Muscle of leg (tissue), 3 donors: ENCODE measurements at regions not wholly inside any gene's neighbourhood (a gene's known extent, or its start where the extent isn't known, plus 50 kb on each side); places are given as distances from the start of the nearest gene placed in this dataset.
"Not testable (repeated sequence)": the region's sequence is repeated elsewhere in the genome, so short reads cannot be mapped to it uniquely, and the experiment has no call there.

Source experiments
- DNase-seq: peaks from one replicate; pipeline ENCODE4 v3.0.0; 2013
- H3K27ac ChIP-seq: one replicate; pipeline ENCODE4 v1.5.1; 2013; ENCODE audit warnings: mild to moderate bottlenecking, low read length, control low read depth
- H3K27me3 ChIP-seq: one replicate; pipeline ENCODE4 v1.6.1; 2013; ENCODE audit warnings: low read length; ENCODE audit not compliant: control insufficient read depth, insufficient read depth
- H3K36me3 ChIP-seq: one replicate; pipeline ENCODE4 v1.6.1; 2013; ENCODE audit warnings: low read length; ENCODE audit not compliant: control insufficient read depth, insufficient read depth
- H3K4me1 ChIP-seq: one replicate; pipeline ENCODE4 v1.6.1; 2013; ENCODE audit warnings: low read length; ENCODE audit not compliant: control insufficient read depth, insufficient read depth
- H3K4me3 ChIP-seq: one replicate; pipeline ENCODE4 v1.5.1; 2013; ENCODE audit warnings: low read length, control low read depth
- H3K9me3 ChIP-seq: replicated peaks from 2 replicates; pipeline ENCODE4 v1.6.1; 2013; ENCODE audit warnings: low read depth, low read length; ENCODE audit not compliant: control insufficient read depth
- WGBS: methylation state at CpG from one replicate; pipeline ENCODE4 v1.1.5; 2013; ENCODE audit warnings: missing lambda C conversion rate; ENCODE audit not compliant: insufficient coverage; 5-methylcytosine and 5-hydroxymethylcytosine counted together

DNA sequence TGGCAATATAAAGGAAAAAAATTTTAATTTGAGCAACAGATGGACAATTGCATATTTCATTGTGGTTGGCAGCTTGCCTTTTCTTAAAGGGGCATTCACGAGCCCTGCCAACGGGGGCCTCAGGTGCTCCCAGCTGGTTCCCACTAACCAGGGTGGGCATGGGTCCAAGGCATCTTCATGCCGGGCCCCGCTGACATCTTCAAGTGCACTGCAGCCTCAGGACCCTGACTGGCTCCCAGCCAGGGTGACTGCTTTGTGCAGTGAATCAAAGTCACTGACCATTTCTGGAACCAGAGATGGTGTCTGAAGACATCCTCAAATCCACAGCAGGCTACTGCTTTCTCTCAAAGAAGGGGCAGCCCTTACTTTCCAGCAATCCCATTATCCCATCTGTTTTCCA, 275.2 kb upstream of the MGMT start:
- Histone ChIP-seq H3K9me3 (peaks cover 6% of the 10 kb centered on the region), H3K27ac (peak overlapping the region; percentile 83), H3K4me3 (no peak overlapping the region), H3K27me3 (no peaks in the 10 kb centered on the region), H3K36me3 (no peaks in the 10 kb centered on the region), H3K4me1 (peaks cover 24% of the 10 kb centered on the region)
- 16% methylated on average over 4 of the region's 4 CpGs for WGBS
- peak; percentile 66 for DNase-seq

DNA sequence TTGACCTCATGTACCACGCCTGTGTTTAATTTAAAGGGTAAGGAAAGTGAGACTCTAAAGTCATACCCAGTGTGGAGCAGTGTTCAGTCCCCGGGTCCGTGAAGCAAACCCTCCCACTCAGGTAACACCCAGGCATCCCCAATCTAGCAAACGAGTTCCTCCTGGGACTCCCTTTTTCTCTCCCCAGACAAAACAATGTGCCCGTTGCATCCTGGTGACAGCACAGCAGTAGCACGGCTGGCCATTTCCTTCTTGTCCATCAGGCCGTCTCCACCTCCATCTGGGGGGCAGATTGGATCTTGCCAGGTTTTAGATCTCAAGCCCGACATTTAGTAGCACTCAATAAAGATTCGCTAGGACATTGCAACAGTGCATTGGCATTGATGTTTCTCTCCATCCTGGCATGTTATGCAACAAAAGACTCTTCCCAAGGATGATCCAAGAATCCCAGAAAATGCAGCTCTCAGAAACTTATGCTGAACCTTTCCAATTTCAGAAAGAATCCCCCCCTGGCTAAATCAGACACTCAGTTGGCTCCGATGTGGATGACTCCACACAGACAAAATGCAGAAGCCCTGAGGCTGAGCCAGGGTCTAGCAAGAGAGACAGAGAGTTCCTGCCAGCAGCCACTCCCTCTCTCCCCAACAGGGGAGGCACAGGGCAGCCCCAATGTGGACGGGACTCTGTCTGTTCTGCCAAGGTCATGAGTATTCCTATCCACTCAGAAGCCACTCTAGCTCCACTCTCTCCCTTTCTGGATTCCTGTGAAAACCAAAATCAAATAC, 274.5 kb upstream of the MGMT start:
- 12% methylated on average over 8 of the region's 11 CpGs for WGBS
- Histone ChIP-seq H3K36me3 (no peaks in the 10 kb centered on the region), H3K4me3 (no peak overlapping the region), H3K4me1 (peaks cover 25% of the 10 kb centered on the region), H3K27ac (peak overlapping the region; percentile 83), H3K27me3 (no peaks in the 10 kb centered on the region), H3K9me3 (no peaks in the 10 kb centered on the region)
- peak; percentile 96 for DNase-seq

DNA sequence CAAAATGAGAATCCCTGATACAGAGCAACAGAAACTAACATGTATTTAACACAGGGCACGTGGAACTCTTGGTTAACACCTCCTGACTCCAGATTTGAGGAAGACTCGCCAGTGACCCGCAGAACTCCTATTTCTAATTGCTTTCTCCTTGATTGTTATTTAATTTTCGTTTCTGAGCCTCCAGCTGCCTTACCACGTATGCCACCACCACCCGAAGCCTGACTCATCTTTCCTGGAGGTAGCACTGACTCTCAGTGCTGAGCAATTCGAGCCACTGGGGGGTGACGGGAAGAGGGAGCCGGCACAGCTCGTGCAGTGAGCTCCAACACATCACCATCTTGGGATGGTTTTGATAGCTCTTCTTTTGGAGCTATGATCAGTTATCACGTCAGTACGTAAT, 273.9 kb upstream of the MGMT start:
- Histone ChIP-seq H3K9me3 (no peaks in the 10 kb centered on the region), H3K36me3 (no peaks in the 10 kb centered on the region), H3K4me3 (no peak overlapping the region), H3K27me3 (no peaks in the 10 kb centered on the region), H3K4me1 (peaks cover 28% of the 10 kb centered on the region), H3K27ac (peak overlapping the region; percentile 83)
- no peak for DNase-seq
- WGBS, result 78% methylated on average over 6 of the region's 12 CpGs

DNA sequence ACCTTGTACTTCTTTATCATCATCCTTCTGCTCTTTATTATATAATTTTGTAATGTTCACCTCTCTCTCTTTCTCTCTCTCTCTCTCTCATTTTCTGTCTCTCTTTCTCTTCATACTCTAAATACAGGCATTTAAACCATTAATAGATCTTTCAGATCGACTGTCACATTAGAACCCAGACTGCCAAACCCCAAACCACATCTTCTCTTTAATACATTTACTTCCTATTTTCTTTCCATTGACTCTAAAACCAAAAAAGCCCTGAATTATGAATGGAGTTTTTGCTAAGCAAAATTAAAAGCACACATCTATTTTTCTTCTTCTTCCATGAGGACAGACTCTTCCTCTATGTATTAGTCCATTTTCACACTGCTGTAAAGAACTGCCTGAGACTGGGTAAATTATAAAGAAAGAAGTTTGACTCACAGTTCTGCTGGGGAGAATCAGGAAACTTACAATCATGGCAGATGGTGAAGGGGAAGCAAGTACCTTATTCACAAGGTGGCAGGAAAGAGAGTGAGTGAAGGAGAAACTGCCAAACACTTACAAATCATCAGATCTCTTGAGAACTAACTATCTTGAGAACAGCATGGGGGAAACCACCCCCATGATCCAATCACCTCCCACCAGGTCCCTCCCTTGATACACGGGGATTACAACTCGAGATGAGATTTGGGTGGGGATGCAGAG, 272.7 kb upstream of the MGMT start:
- Histone ChIP-seq H3K4me3 (no peak overlapping the region), H3K27ac (no peak overlapping the region), H3K9me3 (no peaks in the 10 kb centered on the region), H3K36me3 (no peaks in the 10 kb centered on the region), H3K27me3 (no peaks in the 10 kb centered on the region), H3K4me1 (peaks cover 28% of the 10 kb centered on the region)
- WGBS, result no CpG with 5 or more reads among the region's 3 CpGs
- no peak for DNase-seq

DNA sequence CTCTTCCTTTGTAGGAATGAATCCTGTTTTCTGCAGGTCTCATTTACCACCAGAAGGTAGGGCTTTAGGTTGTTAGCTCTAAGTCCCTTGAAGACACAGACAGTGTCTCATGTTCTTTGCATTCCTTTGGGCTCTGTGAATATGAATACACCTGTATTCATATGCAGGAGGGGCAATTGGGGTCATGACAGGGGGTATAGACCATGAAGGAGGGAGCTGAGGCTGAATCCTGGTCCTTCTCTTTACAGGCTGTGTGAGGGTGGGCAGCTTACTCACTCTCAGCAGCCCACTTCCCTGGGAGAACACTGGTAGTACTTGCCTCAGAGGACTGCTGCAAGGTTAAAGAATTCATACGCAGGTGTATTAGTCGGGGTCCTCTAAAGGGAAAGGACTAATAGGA, 267.2 kb upstream of the MGMT start:
- H3K4me1 ChIP-seq, result peaks cover 4% of the 10 kb centered on the region
- no peak overlapping the region for H3K27ac ChIP-seq
- no peaks in the 10 kb centered on the region for H3K27me3 ChIP-seq
- DNase-seq, result no peak
- H3K36me3 ChIP-seq, result no peaks in the 10 kb centered on the region
- peaks cover 5% of the 10 kb centered on the region for H3K9me3 ChIP-seq
- no peak overlapping the region for H3K4me3 ChIP-seq
- WGBS, result 44% methylated on average over 2 of the region's 2 CpGs

DNA sequence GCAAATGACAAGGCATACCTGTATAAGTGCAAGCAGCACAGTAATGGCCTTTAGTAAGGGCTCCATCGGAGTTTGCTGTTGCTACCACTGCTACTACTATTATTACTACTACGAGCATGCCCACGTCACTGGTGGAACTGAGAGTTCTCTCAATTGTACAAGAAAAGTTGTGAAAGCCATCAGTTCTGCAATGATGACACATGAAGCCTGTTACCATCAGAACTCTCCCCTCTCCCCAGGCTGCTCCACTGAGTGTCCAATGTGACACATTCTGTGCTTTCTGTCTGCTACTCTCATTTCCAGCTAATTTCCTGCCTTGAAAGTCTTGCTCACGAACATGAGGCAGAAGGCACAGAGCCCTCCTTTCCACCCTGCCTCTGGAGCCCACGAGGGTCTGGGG, 263.2 kb upstream of the MGMT start:
- DNase-seq, result no peak
- Histone ChIP-seq H3K4me1 (peaks cover 5% of the 10 kb centered on the region), H3K27me3 (no peaks in the 10 kb centered on the region), H3K27ac (no peak overlapping the region), H3K9me3 (peaks cover 5% of the 10 kb centered on the region), H3K4me3 (no peak overlapping the region), H3K36me3 (no peaks in the 10 kb centered on the region)
- WGBS, result 57% methylated on average over 1 of the region's 5 CpGs

DNA sequence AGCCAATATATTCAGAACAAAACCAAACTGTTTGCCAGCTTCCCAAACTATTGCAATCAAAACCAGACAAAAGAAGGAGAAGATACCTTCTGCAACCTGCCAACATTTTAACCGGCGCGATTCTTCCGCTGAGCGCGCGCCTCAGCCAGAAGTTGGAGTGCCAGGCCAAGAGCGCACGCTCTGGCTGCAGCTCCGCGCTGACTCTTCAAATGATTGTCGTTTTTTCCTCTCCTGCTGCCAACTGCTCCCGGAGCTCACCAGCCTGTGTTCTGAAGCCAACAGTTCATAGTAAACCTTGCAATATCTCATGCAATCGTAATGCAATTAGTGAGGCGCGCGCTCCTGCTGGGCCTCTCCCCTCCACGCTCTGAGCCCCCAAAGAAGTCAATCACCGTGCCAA, 259.7 kb upstream of the MGMT start:
- H3K36me3 ChIP-seq, result no peaks in the 10 kb centered on the region
- H3K9me3 ChIP-seq, result peaks cover 2% of the 10 kb centered on the region
- no peak overlapping the region for H3K27ac ChIP-seq
- 68% methylated on average over 19 of the region's 19 CpGs for WGBS
- peaks cover 5% of the 10 kb centered on the region for H3K4me1 ChIP-seq
- H3K27me3 ChIP-seq, result no peaks in the 10 kb centered on the region
- H3K4me3 ChIP-seq, result no peak overlapping the region
- peak; percentile 84 for DNase-seq

DNA sequence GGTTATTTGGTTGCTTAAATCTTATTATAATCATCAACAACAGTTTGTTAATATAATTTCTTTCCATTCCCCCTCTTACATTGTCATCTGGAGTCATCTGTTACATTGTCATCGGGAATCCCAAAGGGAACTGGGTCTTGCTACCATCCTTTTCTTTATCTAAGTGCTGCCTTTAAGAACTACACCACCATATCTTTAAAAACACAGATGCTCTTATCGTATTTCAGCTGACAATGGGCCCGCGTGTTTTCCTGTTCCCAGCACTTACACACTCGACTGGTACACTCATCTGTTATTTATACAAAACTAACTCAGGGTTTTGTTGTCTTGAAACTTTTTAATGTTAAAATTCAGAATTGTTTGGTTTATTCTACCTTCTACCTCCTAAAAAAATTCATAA, 256.2 kb upstream of the MGMT start:
- Histone ChIP-seq H3K9me3 (no peaks in the 10 kb centered on the region), H3K36me3 (no peaks in the 10 kb centered on the region), H3K27ac (no peak overlapping the region), H3K27me3 (no peaks in the 10 kb centered on the region), H3K4me3 (no peak overlapping the region), H3K4me1 (peaks cover 5% of the 10 kb centered on the region)
- 0% methylated on average over 1 of the region's 5 CpGs for WGBS
- DNase-seq, result no peak

DNA sequence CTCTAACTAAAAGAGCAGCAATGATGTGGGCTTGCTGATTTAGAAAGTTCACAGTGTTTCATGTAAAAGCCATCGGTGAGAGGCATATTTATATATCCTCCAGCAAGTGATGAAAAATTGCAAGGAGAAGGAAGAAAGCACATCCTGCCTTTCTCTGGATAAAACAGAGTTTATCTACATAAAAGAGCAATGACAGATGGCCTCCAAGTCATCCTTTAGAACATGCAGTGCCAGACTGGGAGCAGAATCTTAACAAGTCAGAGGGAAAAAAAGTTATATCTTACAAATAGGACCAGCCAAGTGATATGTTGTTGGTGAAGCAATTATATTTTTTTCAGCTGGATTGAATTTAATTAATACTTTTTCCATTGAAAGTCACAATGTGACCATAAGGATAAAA, 253.8 kb upstream of the MGMT start:
- Histone ChIP-seq H3K27ac (no peak overlapping the region), H3K9me3 (no peaks in the 10 kb centered on the region), H3K36me3 (no peaks in the 10 kb centered on the region), H3K27me3 (no peaks in the 10 kb centered on the region), H3K4me1 (no peaks in the 10 kb centered on the region), H3K4me3 (no peak overlapping the region)
- no peak for DNase-seq
- no CpG with 5 or more reads among the region's 1 CpG for WGBS

DNA sequence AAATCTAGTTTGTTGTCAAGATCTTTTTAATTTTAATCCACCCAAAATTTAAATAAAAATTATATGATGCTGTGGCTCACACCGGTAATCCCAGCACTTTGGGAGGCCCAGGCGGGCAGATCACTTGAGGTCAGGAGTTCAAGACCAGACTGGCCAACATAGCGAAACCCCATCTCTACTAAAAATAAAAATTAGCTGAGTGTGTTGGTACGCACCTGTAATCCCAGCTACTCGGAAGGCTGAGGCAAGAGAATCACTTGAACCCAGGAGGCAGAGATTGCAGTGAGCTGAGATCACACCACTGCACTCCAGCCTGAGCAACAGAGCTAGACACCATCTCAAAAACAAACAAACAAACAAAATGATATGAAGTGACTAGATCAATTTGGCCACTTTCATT, 253.0 kb upstream of the MGMT start:
- not testable (repeated sequence) for H3K9me3 ChIP-seq, H3K4me1 ChIP-seq, H3K36me3 ChIP-seq, DNase-seq, H3K4me3 ChIP-seq, H3K27me3 ChIP-seq, H3K27ac ChIP-seq
- no CpG with 5 or more reads among the region's 5 CpGs for WGBS
